K562 (cell line): ENCODE measurements at regions not wholly inside any gene's neighbourhood (a gene's known extent, or its start where the extent isn't known, plus 50 kb on each side); places are given as distances from the start of the nearest gene placed in this dataset.

Experiments
- ATAC-seq: fragments of 200-7000 bp; cut with Tn5 transposase; 3 replicates; pipeline ENCODE4 v1.9.1; 2020; ENCODE audit warnings: moderate library complexity
- BruUV-seq: library from RNA; stranded (reverse); fragments of 400-500 nt; replicated peaks from 2 replicates; lab custom pipeline; 2021; lab: Mats Ljungman, UMichigan
- CTCF ChIA-PET: fragments of 300-600 bp; formaldehyde crosslinking; extraction: SDS; loops from one replicate; lab custom pipeline; 2021; ENCODE audit warnings: low intra/inter-chr PET ratio; lab: Yijun Ruan, JAX
- POLR2A ChIA-PET: fragments of 300-600, 350-650 bp; sonication (Branson Sonifier 250); formaldehyde crosslinking; extraction: SDS; loops from one replicate; lab custom pipeline; 2021; ENCODE audit warnings: antibody characterized with exemption, inconsistent platforms; lab: Yijun Ruan, JAX
- DNase-seq, 4 experiments: peaks; one replicate each; pipeline versions ENCODE4 v3.0.0 to v3.0.0-alpha.2; 2011 to 2018; ENCODE audit warnings: low spot score in 3 of 4, mixed read lengths in 3 of 4; ENCODE audit errors: extremely low read depth in 1 of 4
- FAIRE-seq: peaks from 2 replicates; lab custom pipeline; 2011; peaks lifted over from hg19 to GRCh38; lab: Jason Lieb, UNC
- H2AFZ ChIP-seq: 2 replicates; pipeline ENCODE4 v1.6.0; 2011; ENCODE audit warnings: low read depth, low read length, control low read depth, inconsistent platforms
- H3K27ac ChIP-seq: fragments of 200-600 bp; 3 replicates; pipeline ENCODE4 v1.8.0; 2011; ENCODE audit warnings: low read depth, mild to moderate bottlenecking, control low read depth, inconsistent platforms, low read length, moderate library complexity, mixed read lengths; ENCODE audit errors: extremely low read depth
- H3K27me3 ChIP-seq, 2 experiments: fragments of 300-600 bp in 1 of 2; 2 replicates in 1 of 2; 3 replicates in 1 of 2; pipeline versions ENCODE4 v1.6.0 to v1.8.0; 2011; ENCODE audit warnings: inconsistent platforms in 2 of 2, low read length in 2 of 2, mild to moderate bottlenecking in 1 of 2, mixed read lengths in 1 of 2, moderate library complexity in 1 of 2; ENCODE audit not compliant: control insufficient read depth in 2 of 2, insufficient read depth in 2 of 2
- H3K36me3 ChIP-seq: fragments of 300-600 bp; 3 replicates; pipeline ENCODE4 v1.8.0; 2011; ENCODE audit warnings: mild to moderate bottlenecking, low read length, inconsistent platforms; ENCODE audit not compliant: control insufficient read depth, insufficient read depth
- H3K4me1 ChIP-seq, 2 experiments: fragments of 200-600 bp in 1 of 2; replicated peaks in 1 of 2; 2 replicates in 1 of 2; 3 replicates in 1 of 2; pipeline versions ENCODE4 v1.5.1 to v1.8.0; 2011; ENCODE audit warnings: inconsistent platforms in 2 of 2, low read length in 2 of 2, mild to moderate bottlenecking in 1 of 2, mixed read lengths in 1 of 2, moderate library complexity in 1 of 2; ENCODE audit not compliant: control insufficient read depth in 2 of 2, insufficient read depth in 2 of 2
- H3K4me2 ChIP-seq: 2 replicates; pipeline ENCODE4 v1.6.1; 2011; ENCODE audit warnings: low read length, control low read depth, inconsistent platforms, mixed read lengths; ENCODE audit not compliant: insufficient read depth
- H3K4me3 ChIP-seq: fragments of 200-600 bp; sonication (generic), shearing (Covaris generic); 2 replicates; pipeline ENCODE4 v1.5.1; 2016; ENCODE audit warnings: control low read depth, inconsistent platforms
- H3K79me2 ChIP-seq: fragments of 200-600 bp; 3 replicates; pipeline ENCODE4 v1.8.0; 2011; ENCODE audit warnings: low read length, inconsistent platforms; ENCODE audit not compliant: control insufficient read depth, insufficient read depth
- H3K9ac ChIP-seq, 2 experiments: 2 replicates each; pipeline versions ENCODE4 v1.6.0 to v1.6.1; 2011; ENCODE audit warnings: low read depth in 2 of 2, low read length in 2 of 2, control low read depth in 1 of 2, inconsistent platforms in 1 of 2, mild to moderate bottlenecking in 1 of 2, mixed read lengths in 1 of 2; ENCODE audit not compliant: insufficient read depth in 1 of 2
- H3K9me1 ChIP-seq: one replicate; pipeline ENCODE4 v1.6.0; 2011; ENCODE audit warnings: inconsistent platforms, mild to moderate bottlenecking, low read length, moderate library complexity; ENCODE audit not compliant: control insufficient read depth, insufficient read depth
- H3K9me3 ChIP-seq: replicated peaks from 2 replicates; pipeline ENCODE4 v1.5.1; 2011; ENCODE audit warnings: low read depth, low read length, inconsistent platforms; ENCODE audit not compliant: control insufficient read depth, insufficient read depth
- H4K20me1 ChIP-seq: replicated peaks from 2 replicates; pipeline ENCODE4 v1.6.1; 2011; ENCODE audit warnings: low read length, inconsistent platforms, mixed read lengths; ENCODE audit not compliant: control insufficient read depth, insufficient read depth
- EP400 ChIP-seq: fragments of 450-650 bp; IDR thresholded peaks from 2 replicates; pipeline ENCODE4 v1.6.1; 2017; ENCODE audit warnings: antibody characterized with exemption, mild to moderate bottlenecking, moderate library complexity
- MAFG ChIP-seq: fragments of 450-650 bp; conservative IDR thresholded peaks from 2 replicates; pipeline ENCODE4 v1.6.1; 2016; ENCODE audit warnings: missing genetic modification characterization, missing compliant biosample characterization
- MIER1 ChIP-seq: fragments of 450-650 bp; IDR thresholded peaks from 2 replicates; pipeline ENCODE4 v1.6.1; 2016; ENCODE audit warnings: antibody characterized with exemption, mild to moderate bottlenecking, low read depth
- NBN ChIP-seq: fragments of 450-650 bp; IDR thresholded peaks from 2 replicates; pipeline ENCODE4 v1.6.1; 2016; ENCODE audit warnings: low read depth, mild to moderate bottlenecking
- NR3C1 ChIP-seq: sonication (generic); formaldehyde crosslinking; IDR thresholded peaks from 2 replicates; pipeline ENCODE4 v1.8.1; 2022; ENCODE audit warnings: missing genetic modification reagents
- SIN3A ChIP-seq, 2 experiments: fragments of 150-350 bp in 1 of 2; IDR thresholded peaks; 2 replicates each; pipeline ENCODE4 v1.6.1; 2011 to 2016; ENCODE audit warnings: borderline replicate concordance in 2 of 2, low read depth in 2 of 2, low read length in 2 of 2, mild to moderate bottlenecking in 2 of 2, moderate library complexity in 2 of 2; ENCODE audit not compliant: control insufficient read depth in 1 of 2
- XRCC4 ChIP-seq: IDR thresholded peaks from one replicate; pipeline ENCODE4 v1.6.1; 2011; ENCODE audit not compliant: insufficient read depth, insufficient read length; ENCODE audit errors: extremely low read depth
- ZNF444 ChIP-seq: fragments of 250-450 bp; sonication (Bioruptor Pico); IDR thresholded peaks from 2 replicates; pipeline ENCODE4 v1.4.0; 2020; ENCODE audit warnings: mild to moderate bottlenecking, moderate library complexity
- ZNF583 ChIP-seq: fragments of 250-450 bp; sonication (Bioruptor Pico); IDR thresholded peaks from 2 replicates; pipeline ENCODE4 v1.4.0; 2020
- ZNF644 ChIP-seq: fragments of 200-800 bp; sonication (Bioruptor generic); IDR thresholded peaks from 2 replicates; pipeline ENCODE4 v1.6.1; 2016; ENCODE audit warnings: low read depth, missing genetic modification characterization, missing compliant biosample characterization
- WGBS: fragments of 100-300 bp; shearing (Covaris generic); methylation state at CpG from one replicate; pipeline ENCODE4 v1.1.6; 2016; ENCODE audit warnings: low coverage, mixed read lengths; ENCODE audit not compliant: insufficient coverage; ENCODE audit errors: missing lambda C conversion rate; 5-methylcytosine and 5-hydroxymethylcytosine counted together
- in situ Hi-C: fragments of 300-500 bp; cut with MboI; formaldehyde crosslinking; loops from 4 replicates; pipeline ENCODE4 v1.15.0; 2018; ENCODE audit warnings: inconsistent platforms, mixed read lengths
- intact Hi-C: fragments of 100-400 bp; cut with micrococcal nuclease; formaldehyde crosslinking; loops from 2 replicates; pipeline ENCODE4 v1.14.2; 2022
- TF ChIP-seq, protein P1 (sequence below): fragments of 450-650 bp; IDR thresholded peaks from 2 replicates; pipeline ENCODE4 v1.6.1; 2018; ENCODE audit not compliant: partially characterized antibody
- TF ChIP-seq, protein P2 (sequence below): fragments of 450-650 bp; formaldehyde crosslinking; IDR thresholded peaks from 2 replicates; pipeline ENCODE4 v1.4.0; 2020; ENCODE audit warnings: mild to moderate bottlenecking
- TF ChIP-seq, protein P3 (sequence below): sonication (generic); formaldehyde crosslinking; IDR thresholded peaks from 2 replicates; pipeline ENCODE4 v1.8.1; 2022; ENCODE audit warnings: missing genetic modification reagents

DNA sequence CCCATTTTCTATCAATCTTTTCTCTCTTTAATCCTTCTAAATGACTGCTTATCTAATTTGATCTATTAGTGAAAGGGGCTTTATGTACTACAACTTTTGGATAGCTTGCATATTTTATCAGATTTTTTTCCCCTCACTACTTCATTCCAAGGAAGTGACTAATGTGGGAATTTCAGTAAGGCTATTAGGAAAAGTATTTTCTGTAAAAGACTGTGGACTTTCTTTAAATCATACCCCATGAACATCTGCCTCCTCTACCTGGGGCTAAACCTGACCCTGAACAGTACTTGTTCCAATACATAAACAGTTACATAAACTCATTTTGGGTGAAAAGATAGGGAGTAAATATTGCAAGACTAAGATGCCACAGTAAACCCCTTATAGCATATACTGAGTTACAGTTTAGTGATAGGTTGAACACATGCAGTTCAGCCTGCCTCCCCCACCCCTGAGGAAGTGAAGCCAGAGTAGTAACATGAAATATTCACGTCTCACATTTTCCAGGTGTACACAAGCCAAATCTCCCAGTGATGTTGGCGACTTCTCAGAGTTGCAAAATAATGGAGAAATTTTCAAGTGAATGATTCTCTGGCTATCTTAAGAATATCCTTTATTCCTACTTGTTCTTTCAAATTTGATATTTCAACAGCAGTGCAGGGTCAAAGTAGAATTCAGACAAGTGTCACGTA is 590.9 kb upstream of the ZEB2 start:
- in situ Hi-C loops (no loop called here), intact Hi-C loops (no loop called here)
- Histone ChIP-seq H2AFZ (no peak overlapping the region), H3K4me3 (no peak overlapping the region), H3K36me3 (no peaks in the 10 kb centered on the region), H3K79me2 (no peaks in the 10 kb centered on the region), H3K9ac (no peak overlapping the region)
- FAIRE-seq (no peak), DNase-seq (no peak)
- CTCF ChIA-PET, result no interaction called here
- WGBS, result 30% methylated on average over 3 of the region's 3 CpGs
- TF ChIP-seq, protein P1, sequence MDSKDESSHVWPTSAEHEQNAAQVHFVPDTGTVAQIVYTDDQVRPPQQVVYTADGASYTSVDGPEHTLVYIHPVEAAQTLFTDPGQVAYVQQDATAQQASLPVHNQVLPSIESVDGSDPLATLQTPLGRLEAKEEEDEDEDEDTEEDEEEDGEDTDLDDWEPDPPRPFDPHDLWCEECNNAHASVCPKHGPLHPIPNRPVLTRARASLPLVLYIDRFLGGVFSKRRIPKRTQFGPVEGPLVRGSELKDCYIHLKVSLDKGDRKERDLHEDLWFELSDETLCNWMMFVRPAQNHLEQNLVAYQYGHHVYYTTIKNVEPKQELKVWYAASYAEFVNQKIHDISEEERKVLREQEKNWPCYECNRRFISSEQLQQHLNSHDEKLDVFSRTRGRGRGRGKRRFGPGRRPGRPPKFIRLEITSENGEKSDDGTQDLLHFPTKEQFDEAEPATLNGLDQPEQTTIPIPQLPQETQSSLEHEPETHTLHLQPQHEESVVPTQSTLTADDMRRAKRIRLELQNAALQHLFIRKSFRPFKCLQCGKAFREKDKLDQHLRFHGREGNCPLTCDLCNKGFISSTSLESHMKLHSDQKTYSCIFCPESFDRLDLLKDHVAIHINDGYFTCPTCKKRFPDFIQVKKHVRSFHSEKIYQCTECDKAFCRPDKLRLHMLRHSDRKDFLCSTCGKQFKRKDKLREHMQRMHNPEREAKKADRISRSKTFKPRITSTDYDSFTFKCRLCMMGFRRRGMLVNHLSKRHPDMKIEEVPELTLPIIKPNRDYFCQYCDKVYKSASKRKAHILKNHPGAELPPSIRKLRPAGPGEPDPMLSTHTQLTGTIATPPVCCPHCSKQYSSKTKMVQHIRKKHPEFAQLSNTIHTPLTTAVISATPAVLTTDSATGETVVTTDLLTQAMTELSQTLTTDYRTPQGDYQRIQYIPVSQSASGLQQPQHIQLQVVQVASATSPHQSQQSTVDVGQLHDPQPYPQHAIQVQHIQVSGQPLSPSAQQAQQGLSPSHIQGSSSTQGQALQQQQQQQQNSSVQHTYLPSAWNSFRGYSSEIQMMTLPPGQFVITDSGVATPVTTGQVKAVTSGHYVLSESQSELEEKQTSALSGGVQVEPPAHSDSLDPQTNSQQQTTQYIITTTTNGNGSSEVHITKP, result no peak
- no peak for TF ChIP-seq ZNF444 (CRISPR knock-in tag)
- TF ChIP-seq, protein P2, sequence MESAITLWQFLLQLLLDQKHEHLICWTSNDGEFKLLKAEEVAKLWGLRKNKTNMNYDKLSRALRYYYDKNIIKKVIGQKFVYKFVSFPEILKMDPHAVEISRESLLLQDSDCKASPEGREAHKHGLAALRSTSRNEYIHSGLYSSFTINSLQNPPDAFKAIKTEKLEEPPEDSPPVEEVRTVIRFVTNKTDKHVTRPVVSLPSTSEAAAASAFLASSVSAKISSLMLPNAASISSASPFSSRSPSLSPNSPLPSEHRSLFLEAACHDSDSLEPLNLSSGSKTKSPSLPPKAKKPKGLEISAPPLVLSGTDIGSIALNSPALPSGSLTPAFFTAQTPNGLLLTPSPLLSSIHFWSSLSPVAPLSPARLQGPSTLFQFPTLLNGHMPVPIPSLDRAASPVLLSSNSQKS (CRISPR knock-in tag), result no peak
- no peak for TF ChIP-seq MAFG (tag)
- no peak for TF ChIP-seq EP400
- TF ChIP-seq SIN3A (IDR thresholded peaks at IDR 0.05; ENCODE audit: borderline replicate concordance in 2 of 2, control insufficient read depth in 1 of 2, low read depth in 2 of 2, low read length in 2 of 2), result no peak
- no peak for TF ChIP-seq NBN
- TF ChIP-seq, protein P3, sequence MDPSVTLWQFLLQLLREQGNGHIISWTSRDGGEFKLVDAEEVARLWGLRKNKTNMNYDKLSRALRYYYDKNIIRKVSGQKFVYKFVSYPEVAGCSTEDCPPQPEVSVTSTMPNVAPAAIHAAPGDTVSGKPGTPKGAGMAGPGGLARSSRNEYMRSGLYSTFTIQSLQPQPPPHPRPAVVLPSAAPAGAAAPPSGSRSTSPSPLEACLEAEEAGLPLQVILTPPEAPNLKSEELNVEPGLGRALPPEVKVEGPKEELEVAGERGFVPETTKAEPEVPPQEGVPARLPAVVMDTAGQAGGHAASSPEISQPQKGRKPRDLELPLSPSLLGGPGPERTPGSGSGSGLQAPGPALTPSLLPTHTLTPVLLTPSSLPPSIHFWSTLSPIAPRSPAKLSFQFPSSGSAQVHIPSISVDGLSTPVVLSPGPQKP (CRISPR knock-in tag), result no peak
- no peak for TF ChIP-seq NR3C1 (CRISPR knock-in tag)
- TF ChIP-seq ZNF644 (tag), result no peak
- no peak for TF ChIP-seq MIER1
- TF ChIP-seq XRCC4, result no peak
- TF ChIP-seq ZNF583 (CRISPR knock-in tag), result no peak
- TF ChIP-seq, all 486 proteins: peak for 0
- Histone ChIP-seq H3K27ac (no peak overlapping the region), H3K4me1 (no peaks in the 10 kb centered on the region), H3K27me3 (no peaks in the 10 kb centered on the region), H3K9me1 (no peaks in the 10 kb centered on the region), H3K9me3 (no peaks in the 10 kb centered on the region; the same call in 1 of the 2 replicates), H3K4me2 (no peak overlapping the region), H4K20me1 (no peaks in the 10 kb centered on the region)
- no peak for ATAC-seq
- POLR2A ChIA-PET, result no interaction called here
- no TSS peak for BruUV-seq
